Fibroblast of lung (primary cell): ENCODE measurements at regions not wholly inside any gene's neighbourhood (a gene's known extent, or its start where the extent isn't known, plus 50 kb on each side); places are given as distances from the start of the nearest gene placed in this dataset.

Experiments
- DNase-seq, 2 donors: peaks; one replicate each; pipeline versions ENCODE4 v3.0.0 to v3.0.0-alpha.2; 2010; ENCODE audit warnings: low read depth in 2 of 2
- H2AFZ ChIP-seq: 2 replicates; pipeline ENCODE4 v1.5.1; 2012; ENCODE audit warnings: low read length, control low read depth, inconsistent platforms
- H3K27ac ChIP-seq: 2 replicates; pipeline ENCODE4 v1.5.1; 2011; ENCODE audit warnings: low read length, control low read depth; ENCODE audit not compliant: insufficient read depth
- H3K27me3 ChIP-seq: 2 replicates; pipeline ENCODE4 v1.5.1; 2011; ENCODE audit warnings: mild to moderate bottlenecking, low read length; ENCODE audit not compliant: control insufficient read depth, insufficient read depth
- H3K36me3 ChIP-seq: 2 replicates; pipeline ENCODE4 v1.5.1; 2011; ENCODE audit warnings: low read length; ENCODE audit not compliant: control insufficient read depth, insufficient read depth
- H3K4me1 ChIP-seq: 2 replicates; pipeline ENCODE4 v1.5.1; 2011; ENCODE audit warnings: low read length; ENCODE audit not compliant: control insufficient read depth, insufficient read depth; ENCODE audit errors: extremely low read depth
- H3K4me2 ChIP-seq: 2 replicates; pipeline ENCODE4 v1.5.1; 2011; ENCODE audit warnings: low read length, control low read depth; ENCODE audit not compliant: insufficient read depth; ENCODE audit errors: extremely low read depth
- H3K4me3 ChIP-seq, 4 experiments: fragments of 200-600 bp in 1 of 4; sonication (generic) in 1 of 4; replicated peaks in 1 of 4; 2 replicates each; pipeline ENCODE4 v1.5.1; 2011 to 2016; ENCODE audit warnings: low read length in 4 of 4, low read depth in 3 of 4, mild to moderate bottlenecking in 3 of 4, control low read depth in 2 of 4, inconsistent platforms in 1 of 4, mixed read lengths in 1 of 4; ENCODE audit not compliant: insufficient read depth in 1 of 4; ENCODE audit errors: control extremely low read depth in 1 of 4
- H3K79me2 ChIP-seq: 2 replicates; pipeline ENCODE4 v1.5.1; 2012; ENCODE audit warnings: mild to moderate bottlenecking, low read length, inconsistent platforms; ENCODE audit not compliant: control insufficient read depth, insufficient read depth
- H3K9ac ChIP-seq: 2 replicates; pipeline ENCODE4 v1.5.1; 2011; ENCODE audit warnings: mild to moderate bottlenecking, low read length, control low read depth; ENCODE audit not compliant: insufficient read depth
- H3K9me3 ChIP-seq: 2 replicates; pipeline ENCODE4 v1.5.1; 2012; ENCODE audit warnings: low read depth, low read length; ENCODE audit not compliant: control insufficient read depth, insufficient read depth
- H4K20me1 ChIP-seq: 2 replicates; pipeline ENCODE4 v1.5.1; 2011; ENCODE audit warnings: low read length; ENCODE audit not compliant: control insufficient read depth, insufficient read depth; ENCODE audit errors: extremely low read depth
- EZH2 ChIP-seq: IDR thresholded peaks from 2 replicates; pipeline ENCODE4 v1.5.1; 2012; ENCODE audit warnings: low read length, control low read depth, mild to moderate bottlenecking; ENCODE audit errors: missing control alignments
- TF ChIP-seq, protein P1 (sequence below), 2 donors: IDR thresholded peaks in 1 of 2; conservative IDR thresholded peaks in 1 of 2; 1 replicate in 1 of 2; 2 replicates in 1 of 2; pipeline ENCODE4 v1.5.1; 2011 to 2012; ENCODE audit warnings: low read length in 2 of 2, control low read depth in 1 of 2, inconsistent platforms in 1 of 2, low read depth in 1 of 2, mild to moderate bottlenecking in 1 of 2

GRCh38 chrX:38937400-38937799 is 136.1 kb downstream of the MID1IP1 start:
- no peak for TF ChIP-seq EZH2
- TF ChIP-seq, protein P1, sequence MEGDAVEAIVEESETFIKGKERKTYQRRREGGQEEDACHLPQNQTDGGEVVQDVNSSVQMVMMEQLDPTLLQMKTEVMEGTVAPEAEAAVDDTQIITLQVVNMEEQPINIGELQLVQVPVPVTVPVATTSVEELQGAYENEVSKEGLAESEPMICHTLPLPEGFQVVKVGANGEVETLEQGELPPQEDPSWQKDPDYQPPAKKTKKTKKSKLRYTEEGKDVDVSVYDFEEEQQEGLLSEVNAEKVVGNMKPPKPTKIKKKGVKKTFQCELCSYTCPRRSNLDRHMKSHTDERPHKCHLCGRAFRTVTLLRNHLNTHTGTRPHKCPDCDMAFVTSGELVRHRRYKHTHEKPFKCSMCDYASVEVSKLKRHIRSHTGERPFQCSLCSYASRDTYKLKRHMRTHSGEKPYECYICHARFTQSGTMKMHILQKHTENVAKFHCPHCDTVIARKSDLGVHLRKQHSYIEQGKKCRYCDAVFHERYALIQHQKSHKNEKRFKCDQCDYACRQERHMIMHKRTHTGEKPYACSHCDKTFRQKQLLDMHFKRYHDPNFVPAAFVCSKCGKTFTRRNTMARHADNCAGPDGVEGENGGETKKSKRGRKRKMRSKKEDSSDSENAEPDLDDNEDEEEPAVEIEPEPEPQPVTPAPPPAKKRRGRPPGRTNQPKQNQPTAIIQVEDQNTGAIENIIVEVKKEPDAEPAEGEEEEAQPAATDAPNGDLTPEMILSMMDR (conservative IDR thresholded peaks at IDR 0.05 in 1 of 2, IDR thresholded peaks at IDR 0.05 in 1 of 2; ENCODE audit: low read depth in 1 of 2, low read length in 2 of 2): no peak
- H3K4me2 ChIP-seq: no peak overlapping the region
- no peaks in the 10 kb centered on the region for H3K36me3 ChIP-seq
- no peak for DNase-seq
- H3K4me3 ChIP-seq: no peak overlapping the region
- H4K20me1 ChIP-seq: no peaks in the 10 kb centered on the region
- no peak overlapping the region for H3K27ac ChIP-seq
- H3K79me2 ChIP-seq: no peaks in the 10 kb centered on the region
- H3K9me3 ChIP-seq: no peaks in the 10 kb centered on the region
- no peaks in the 10 kb centered on the region for H3K27me3 ChIP-seq
- no peak overlapping the region for H2AFZ ChIP-seq
- H3K9ac ChIP-seq: no peak overlapping the region
- H3K4me1 ChIP-seq: no peaks in the 10 kb centered on the region

DNA sequence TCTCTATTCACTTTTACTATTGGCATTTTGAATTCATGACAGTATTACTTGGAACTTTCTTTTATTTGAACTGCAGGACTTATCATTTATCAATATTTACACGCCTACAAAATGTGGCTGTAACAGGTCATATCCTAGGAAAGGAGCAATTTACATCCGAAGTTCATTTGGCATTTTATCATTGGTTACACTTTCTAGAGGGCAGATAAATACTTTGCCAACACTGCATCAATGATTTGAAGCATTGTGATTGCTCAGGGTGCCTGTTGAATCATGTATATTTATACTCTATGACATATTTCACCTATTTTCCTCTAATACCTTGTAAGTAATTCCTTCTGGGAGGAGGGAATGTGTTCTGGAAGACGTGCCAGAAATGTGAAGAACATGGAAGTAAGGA is 136.7 kb downstream of the MID1IP1 start:
- H3K9ac ChIP-seq: no peak overlapping the region
- no peak overlapping the region for H3K4me2 ChIP-seq
- H3K9me3 ChIP-seq: no peaks in the 10 kb centered on the region
- no peak for TF ChIP-seq EZH2
- TF ChIP-seq, protein P1 (conservative IDR thresholded peaks at IDR 0.05 in 1 of 2, IDR thresholded peaks at IDR 0.05 in 1 of 2; ENCODE audit: low read depth in 1 of 2, low read length in 2 of 2): no peak
- H3K27me3 ChIP-seq: no peaks in the 10 kb centered on the region
- H3K36me3 ChIP-seq: no peaks in the 10 kb centered on the region
- no peaks in the 10 kb centered on the region for H3K4me1 ChIP-seq
- no peak overlapping the region for H2AFZ ChIP-seq
- H3K79me2 ChIP-seq: no peaks in the 10 kb centered on the region
- no peak overlapping the region for H3K27ac ChIP-seq
- no peak for DNase-seq
- H4K20me1 ChIP-seq: no peaks in the 10 kb centered on the region
- H3K4me3 ChIP-seq: no peak overlapping the region

- H3K36me3 ChIP-seq: no peaks in the 10 kb centered on the region
- no peaks in the 10 kb centered on the region for H4K20me1 ChIP-seq
- no peak overlapping the region for H2AFZ ChIP-seq
- H3K79me2 ChIP-seq: no peaks in the 10 kb centered on the region
- H3K27me3 ChIP-seq: no peaks in the 10 kb centered on the region
- TF ChIP-seq, protein P1 (conservative IDR thresholded peaks at IDR 0.05 in 1 of 2, IDR thresholded peaks at IDR 0.05 in 1 of 2; ENCODE audit: low read depth in 1 of 2, low read length in 2 of 2): no peak
- no peak for TF ChIP-seq EZH2
- no peaks in the 10 kb centered on the region for H3K9me3 ChIP-seq
- H3K4me1 ChIP-seq: no peaks in the 10 kb centered on the region
- H3K4me2 ChIP-seq: no peak overlapping the region
- H3K27ac ChIP-seq: no peak overlapping the region
- no peak overlapping the region for H3K9ac ChIP-seq
- peak; percentile 68 to 90 for DNase-seq
- no peak overlapping the region for H3K4me3 ChIP-seq
Observed at GRCh38 chrX:38939067-38939466, 137.8 kb downstream of the MID1IP1 start.
